Retina (tissue), 1 donor: ENCODE measurements at regions not wholly inside any gene's neighbourhood (a gene's known extent, or its start where the extent isn't known, plus 50 kb on each side); places are given as distances from the start of the nearest gene placed in this dataset.

Experiments
- DNase-seq: peaks from one replicate; pipeline ENCODE4 v3.0.0-alpha.2; 2016

DNA sequence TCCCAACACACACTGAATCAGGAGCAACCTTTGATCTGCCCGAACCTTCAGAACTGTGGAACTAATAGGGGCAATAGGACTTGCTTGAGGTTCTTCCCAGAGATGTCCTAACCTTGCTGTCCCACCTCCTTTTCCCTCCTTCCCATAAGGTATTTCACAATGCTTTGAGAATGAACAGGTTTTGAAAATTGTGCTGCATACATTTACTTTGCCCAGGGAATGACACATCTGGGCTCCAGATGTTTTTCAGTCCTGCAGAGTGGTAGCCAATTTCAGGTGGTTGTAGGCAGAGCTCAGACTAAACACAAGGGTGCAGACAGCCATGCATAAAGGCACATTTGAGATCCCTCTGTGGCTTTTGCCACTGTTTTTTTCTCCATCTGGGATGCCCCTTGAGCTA lies 206.7 kb upstream of the PWP1 start:
- DNase-seq: no peak

DNA sequence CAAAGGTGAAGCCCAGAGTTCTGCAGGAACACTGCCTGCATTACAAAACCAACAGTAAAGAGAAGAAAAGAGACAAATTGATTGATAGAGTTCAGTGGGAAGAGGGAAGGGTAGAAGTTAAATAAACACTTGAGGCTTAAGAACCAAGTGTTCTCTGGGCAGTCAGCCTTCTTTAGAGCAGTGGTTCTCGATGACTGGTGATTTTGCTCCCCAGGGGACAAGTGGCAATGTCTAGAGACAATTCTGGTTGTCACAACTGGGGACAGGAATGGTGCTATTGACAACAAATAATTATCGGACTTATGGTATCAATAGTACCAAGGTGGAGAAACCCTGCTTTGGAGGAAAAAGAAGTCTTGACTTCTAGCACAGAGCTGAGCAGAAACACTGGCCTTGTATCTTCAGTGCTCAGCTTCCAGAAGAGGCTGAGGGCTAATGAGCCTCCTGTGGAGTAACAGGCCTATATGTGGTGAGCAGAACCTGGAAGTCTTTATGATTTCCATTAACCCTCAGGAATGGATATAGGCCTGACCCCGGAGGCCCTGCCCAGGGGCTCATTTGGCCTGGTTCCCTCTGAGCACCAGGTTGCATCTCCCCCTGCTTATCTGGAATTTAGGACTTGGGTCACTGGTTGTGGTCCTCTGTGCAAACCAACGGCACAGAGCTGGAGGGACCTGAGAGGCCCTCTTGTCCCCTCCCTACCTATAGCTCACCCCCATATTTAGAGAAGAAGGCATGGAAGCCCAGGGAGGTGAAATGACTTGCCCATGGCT lies 204.6 kb upstream of the PWP1 start:
- DNase-seq: no peak

GRCh38 chr12:107484230-107484629 lies 201.4 kb upstream of the PWP1 start:
- DNase-seq: no peak

DNA sequence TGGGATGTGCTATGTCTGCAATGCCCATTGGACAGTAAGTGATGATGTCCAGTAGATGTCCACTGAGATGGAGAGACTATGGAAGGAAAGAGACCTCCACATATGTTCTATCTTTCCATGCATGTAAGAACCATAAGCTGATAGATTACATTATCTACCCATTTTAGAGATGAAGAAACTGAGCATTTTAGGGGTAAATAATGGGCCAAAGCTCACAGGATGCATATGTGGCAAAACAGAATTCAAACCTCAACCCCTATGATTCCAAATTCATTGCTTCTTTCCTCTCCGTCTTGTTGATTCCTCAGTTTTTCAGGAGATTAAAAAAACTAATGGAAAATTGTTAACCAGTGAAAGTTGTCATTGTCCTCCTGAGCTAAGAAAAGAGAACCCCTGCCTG lies 200.7 kb upstream of the PWP1 start:
- no peak for DNase-seq

DNA sequence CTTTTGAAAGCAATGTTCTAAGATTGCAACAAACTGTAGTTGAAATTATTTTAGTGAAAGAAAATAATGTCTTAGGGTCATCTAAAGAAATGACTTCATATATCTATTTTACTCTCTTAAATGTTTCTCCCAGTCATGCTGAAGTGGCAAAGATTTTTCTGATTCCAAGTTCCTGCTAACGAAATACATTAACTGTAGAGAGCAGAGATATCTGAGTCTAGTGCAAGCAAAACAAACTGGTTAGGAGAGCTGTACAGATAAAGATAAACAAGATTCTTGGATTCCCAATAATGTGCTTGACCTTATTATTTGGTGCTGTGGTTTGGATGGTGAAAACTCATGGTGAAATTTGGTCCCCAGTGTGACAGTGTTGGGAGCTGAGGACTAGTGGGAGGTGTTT lies 199.9 kb upstream of the PWP1 start:
- DNase-seq: no peak

GRCh38 chr12:107486140-107486892 lies 199.3 kb upstream of the PWP1 start:
- DNase-seq: no peak

DNA sequence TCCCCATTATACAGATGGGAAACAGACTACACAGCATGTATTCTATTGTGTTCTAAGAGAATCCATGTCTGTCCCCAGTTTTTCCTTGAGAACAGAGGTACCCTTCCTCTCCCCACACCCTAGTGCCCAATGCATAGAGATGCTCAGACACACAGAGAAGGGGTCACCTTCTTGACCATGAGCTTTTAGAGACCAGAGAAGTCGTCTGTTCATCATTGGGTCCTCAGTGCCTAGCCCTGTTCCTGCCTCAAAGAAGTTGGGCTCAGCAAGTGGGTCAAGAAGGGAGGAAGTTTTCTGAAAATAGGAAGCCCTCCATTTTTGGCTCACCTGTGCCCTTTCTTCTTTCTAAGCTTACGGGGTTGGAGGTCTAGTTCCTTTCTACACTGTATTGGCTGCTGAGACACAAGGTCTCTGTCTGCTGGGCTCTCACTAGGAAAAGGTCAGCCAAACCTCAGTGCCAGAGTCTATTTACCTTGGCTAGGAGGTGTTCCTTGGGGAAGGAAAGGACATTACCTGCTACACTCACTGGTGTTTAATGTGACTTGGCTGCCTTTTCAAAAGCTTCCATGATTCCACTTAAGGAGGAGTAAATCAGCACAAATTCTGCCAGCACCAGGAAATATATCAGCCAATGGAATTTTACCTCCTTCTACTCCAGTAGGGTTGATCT lies 198.5 kb upstream of the PWP1 start:
- no peak for DNase-seq

DNA sequence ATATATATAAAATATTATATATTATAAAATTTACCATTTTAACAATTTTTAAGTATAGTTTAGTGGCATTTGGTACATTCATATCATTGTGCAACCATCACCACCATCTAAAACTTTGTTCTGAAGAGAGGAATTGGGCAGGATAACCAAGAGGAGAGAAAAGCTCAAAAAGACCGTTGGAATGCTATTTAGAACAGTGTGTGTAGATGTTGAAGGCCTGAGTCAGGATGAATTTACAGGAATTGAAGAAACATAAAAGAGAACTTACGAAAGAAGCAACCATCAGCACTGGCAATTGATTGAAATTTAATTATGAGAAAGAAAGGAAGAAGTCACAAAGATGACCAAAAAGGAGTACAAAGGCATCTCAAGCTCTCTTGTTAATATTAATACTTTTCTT lies 196.9 kb upstream of the PWP1 start:
- DNase-seq: no peak

DNA sequence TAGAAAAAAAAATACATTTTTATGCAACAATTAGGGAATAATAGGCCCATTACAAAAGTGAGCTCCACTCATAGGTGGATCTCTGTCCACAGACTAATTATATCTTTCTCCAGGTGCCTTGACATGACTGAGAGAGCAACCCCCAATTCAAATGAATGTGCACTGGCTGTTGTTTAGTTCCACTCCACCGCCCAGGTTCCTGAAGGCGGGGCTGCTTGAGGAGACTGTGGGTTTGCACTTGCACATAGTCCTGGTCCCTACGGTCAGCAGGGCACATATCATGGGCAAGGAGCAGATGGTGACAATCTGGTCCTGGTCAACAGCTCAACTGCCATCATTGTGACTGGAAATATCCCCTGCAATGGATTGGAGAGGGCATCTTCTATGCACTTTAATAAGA lies 195.6 kb upstream of the PWP1 start:
- DNase-seq: no peak

DNA sequence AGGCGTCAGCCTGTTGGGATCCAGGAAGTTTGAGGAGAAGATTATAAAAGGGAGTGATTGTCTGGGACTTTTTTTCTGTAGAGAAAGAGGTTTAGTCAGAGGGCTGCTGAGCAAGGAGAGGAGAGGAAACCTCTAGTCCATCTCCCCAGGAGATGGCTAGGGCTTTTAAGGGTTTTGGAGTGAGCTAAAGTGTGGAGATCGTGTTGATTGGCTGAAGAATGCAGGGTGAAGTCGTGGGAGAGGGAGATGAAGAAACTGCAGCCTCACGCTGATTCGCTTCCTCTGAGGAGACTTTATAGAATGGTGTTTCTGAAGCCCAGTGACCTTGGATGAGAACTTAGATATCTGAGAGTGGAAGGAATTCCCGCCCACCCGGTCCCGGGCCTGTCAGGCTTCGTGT lies 193.7 kb upstream of the PWP1 start:
- no peak for DNase-seq

- no peak for DNase-seq
These were observed 193.0 kb upstream of the PWP1 start for GRCh38 chr12:107492393-107493134.

DNA sequence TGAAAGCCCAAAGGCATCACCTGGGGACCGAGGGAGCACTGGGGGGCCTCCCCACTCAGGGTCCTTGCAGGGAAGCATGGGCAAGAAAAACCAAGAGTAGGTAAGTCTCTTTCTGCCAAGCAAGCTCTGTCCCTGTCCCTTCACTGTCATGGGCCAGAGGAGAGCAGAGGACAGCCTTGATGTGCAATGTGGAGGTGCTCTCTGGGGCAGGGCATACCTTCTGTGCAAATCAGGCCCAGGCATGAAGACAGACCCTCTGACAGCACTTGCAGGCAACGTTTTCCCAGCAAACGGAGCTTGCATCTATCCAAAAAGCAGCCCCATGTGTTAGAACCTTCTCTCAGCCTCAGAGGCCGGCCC lies 192.5 kb upstream of the PWP1 start:
- DNase-seq: no peak

GRCh38 chr12:107493666-107494065 lies 191.9 kb upstream of the PWP1 start:
- DNase-seq: no peak

- DNase-seq: no peak
These were observed 191.3 kb upstream of the PWP1 start for GRCh38 chr12:107494331-107494730.

GRCh38 chr12:107495604-107496003 lies 190.0 kb upstream of the PWP1 start:
- no peak for DNase-seq

- DNase-seq: no peak
These were observed 188.4 kb upstream of the PWP1 start for GRCh38 chr12:107497231-107497630.

DNA sequence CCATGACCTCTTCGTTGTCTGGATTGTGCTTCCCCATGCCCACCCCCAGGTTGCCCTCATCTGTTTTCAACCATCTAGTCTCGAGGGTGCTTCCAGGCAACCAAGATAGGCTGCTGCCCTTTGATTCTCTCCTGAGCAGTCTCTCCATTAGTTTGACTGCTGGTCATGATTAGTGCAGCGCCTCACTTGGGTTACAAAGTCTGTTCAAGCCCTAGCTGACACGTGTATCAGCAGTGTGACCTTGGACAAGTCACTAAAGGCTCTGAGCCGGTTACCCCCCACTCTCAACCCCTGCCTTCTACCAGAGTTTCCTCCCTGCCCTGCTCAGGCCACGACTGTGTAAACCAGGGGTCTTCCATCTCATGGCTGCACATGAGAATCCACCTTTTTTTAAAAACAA lies 185.3 kb upstream of the PWP1 start:
- DNase-seq: no peak

DNA sequence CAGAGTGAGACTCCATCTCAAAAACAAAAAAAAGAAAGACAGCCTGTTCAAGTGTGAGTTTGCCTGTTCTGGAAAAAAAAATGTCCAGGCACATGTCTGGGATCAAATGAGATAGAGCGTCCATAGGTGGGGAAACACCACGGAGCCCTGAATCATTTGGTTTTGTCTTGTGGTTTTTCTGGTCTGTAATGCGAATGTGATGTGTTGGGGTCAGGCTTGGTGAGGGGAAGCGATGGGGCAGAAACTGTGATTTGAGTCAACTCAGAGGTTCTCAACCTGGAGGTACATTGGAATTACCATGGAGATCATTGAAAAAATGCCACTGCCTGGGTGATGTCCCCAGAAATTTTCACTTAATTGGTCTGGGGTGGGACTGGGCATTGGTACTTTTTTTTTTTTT lies 183.9 kb upstream of the PWP1 start:
- DNase-seq: no peak

GRCh38 chr12:107503129-107503855 lies 182.3 kb upstream of the PWP1 start:
- DNase-seq: no peak

GRCh38 chr12:107503887-107504885 lies 181.4 kb upstream of the PWP1 start:
- no peak for DNase-seq

DNA sequence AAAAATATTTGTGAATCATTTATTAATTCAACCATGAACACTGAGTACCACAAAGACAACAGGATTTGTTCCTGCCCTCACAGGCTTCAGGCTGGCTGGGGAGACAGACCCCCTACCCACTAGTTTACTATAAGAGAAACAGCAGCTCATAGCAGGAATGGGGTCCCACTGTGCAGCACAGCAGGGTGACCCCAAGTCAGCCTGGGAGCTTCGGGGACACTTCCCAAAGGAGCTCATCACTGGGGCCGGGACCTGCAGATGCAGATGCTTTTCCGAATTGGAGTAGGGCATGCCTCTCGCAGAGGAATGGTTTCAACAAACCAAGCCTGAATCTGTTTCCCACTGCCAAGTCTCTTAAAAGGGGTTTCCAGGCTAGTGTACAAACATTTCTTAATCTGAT lies 176.2 kb upstream of the PWP1 start:
- DNase-seq: no peak
